ENCODE measurements at regions not wholly inside any gene's neighbourhood (a gene's known extent, or its start where the extent isn't known, plus 50 kb on each side); places are given as distances from the start of the nearest gene placed in this dataset.

GRCh38 chr2:123906361-123906760, 118.7 kb upstream of the CNTNAP5 start:
- Mint-ChIP-seq H3K4me3 (ENCODE audit: unreplicated experiment) (no peak overlapping the region), H3K27ac (ENCODE audit: unreplicated experiment) (no peak overlapping the region)

DNA sequence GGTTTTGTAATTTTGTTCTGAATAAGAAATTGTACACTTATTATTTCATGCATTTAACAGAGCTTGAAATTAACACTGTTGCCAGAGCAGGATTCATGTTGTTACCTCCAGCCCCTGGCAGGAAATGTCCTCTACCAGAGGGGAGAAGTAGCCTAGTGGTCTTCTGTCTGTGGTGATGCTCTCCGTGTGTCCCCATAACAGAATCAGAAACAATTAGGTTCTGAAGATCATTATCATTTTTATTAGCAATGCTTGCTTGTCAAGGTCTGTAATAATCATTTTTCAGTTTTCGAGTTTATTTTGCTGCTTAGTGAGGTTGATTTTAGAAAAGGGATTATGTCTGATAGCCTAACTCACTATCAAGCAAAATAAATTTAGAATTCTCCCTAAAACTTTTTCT, 116.6 kb upstream of the CNTNAP5 start:
- Histone ChIP-seq H2AFZ (ENCODE audit: low read depth, low read length) (no peak overlapping the region), H3K4me2 (ENCODE audit: low read length) (no peak overlapping the region), H3K36me3 (ENCODE audit: insufficient read depth, low read length) (no peaks in the 10 kb centered on the region), H3K79me2 (ENCODE audit: insufficient read depth, low read length) (no peaks in the 10 kb centered on the region), H3K9ac (ENCODE audit: low read length) (no peak overlapping the region), H3K9me3 (ENCODE audit: insufficient read depth, low read depth, low read length) (no peaks in the 10 kb centered on the region), H4K20me1 (ENCODE audit: insufficient read depth, low read length) (no peaks in the 10 kb centered on the region), H3K27me3 (ENCODE audit: insufficient read depth, low read length) (no peaks in the 10 kb centered on the region), H3K4me1 (ENCODE audit: insufficient read depth, low read length) (no peaks in the 10 kb centered on the region), H3K4me3 (ENCODE audit: insufficient read depth, low read depth, low read length) (no peak overlapping the region), H3K27ac (ENCODE audit: low read depth, low read length) (no peak overlapping the region)
- TF ChIP-seq EZH2 (IDR thresholded peaks at IDR 0.05; ENCODE audit: insufficient read depth, low read length) (no peak), CTCF (IDR thresholded peaks at IDR 0.05; ENCODE audit: insufficient read depth, low read depth, low read length) (no peak)
- H3K4me1 Mint-ChIP-seq (ENCODE audit: low read depth, unreplicated experiment) = no peaks in the 10 kb centered on the region
- no peaks in the 10 kb centered on the region for H3K9me3 Mint-ChIP-seq (ENCODE audit: unreplicated experiment)
- no peak overlapping the region for H3K27ac Mint-ChIP-seq (ENCODE audit: unreplicated experiment)
- H3K4me3 Mint-ChIP-seq (ENCODE audit: unreplicated experiment) = no peak overlapping the region
- DNase-seq (ENCODE audit: low read depth) (no peak), FAIRE-seq (no peak)
- no peaks in the 10 kb centered on the region for H3K36me3 Mint-ChIP-seq (ENCODE audit: low read depth, unreplicated experiment)
- H3K27me3 Mint-ChIP-seq (ENCODE audit: low read depth, unreplicated experiment) = no peaks in the 10 kb centered on the region

More at GRCh38 chr2:123906361-123906760, 118.7 kb upstream of the CNTNAP5 start:
- Mint-ChIP-seq H3K9me3 (ENCODE audit: unreplicated experiment) (no peaks in the 10 kb centered on the region), H3K4me1 (ENCODE audit: low read depth, unreplicated experiment) (no peaks in the 10 kb centered on the region), H3K27me3 (ENCODE audit: low read depth, unreplicated experiment) (no peaks in the 10 kb centered on the region), H3K36me3 (ENCODE audit: low read depth, unreplicated experiment) (no peaks in the 10 kb centered on the region)
- no peaks in the 10 kb centered on the region for H3K79me2 ChIP-seq (ENCODE audit: insufficient read depth, low read length)
- no peaks in the 10 kb centered on the region for H3K9me3 ChIP-seq (ENCODE audit: insufficient read depth, low read depth, low read length)
- no peak overlapping the region for H3K4me3 ChIP-seq (ENCODE audit: insufficient read depth, low read depth, low read length)
- FAIRE-seq (no peak), DNase-seq (ENCODE audit: low read depth) (no peak)
- H4K20me1 ChIP-seq (ENCODE audit: insufficient read depth, low read length) = no peaks in the 10 kb centered on the region
- no peaks in the 10 kb centered on the region for H3K4me1 ChIP-seq (ENCODE audit: insufficient read depth, low read length)
- no peak overlapping the region for H3K27ac ChIP-seq (ENCODE audit: low read depth, low read length)
- H3K27me3 ChIP-seq (ENCODE audit: insufficient read depth, low read length) = no peaks in the 10 kb centered on the region
- TF ChIP-seq CTCF (IDR thresholded peaks at IDR 0.05; ENCODE audit: insufficient read depth, low read depth, low read length) (no peak), EZH2 (IDR thresholded peaks at IDR 0.05; ENCODE audit: insufficient read depth, low read length) (no peak)
- H3K4me2 ChIP-seq (ENCODE audit: low read length) = no peak overlapping the region
- H2AFZ ChIP-seq (ENCODE audit: low read depth, low read length) = no peak overlapping the region
- no peak overlapping the region for H3K9ac ChIP-seq (ENCODE audit: low read length)
- H3K36me3 ChIP-seq (ENCODE audit: insufficient read depth, low read length) = no peaks in the 10 kb centered on the region

DNA sequence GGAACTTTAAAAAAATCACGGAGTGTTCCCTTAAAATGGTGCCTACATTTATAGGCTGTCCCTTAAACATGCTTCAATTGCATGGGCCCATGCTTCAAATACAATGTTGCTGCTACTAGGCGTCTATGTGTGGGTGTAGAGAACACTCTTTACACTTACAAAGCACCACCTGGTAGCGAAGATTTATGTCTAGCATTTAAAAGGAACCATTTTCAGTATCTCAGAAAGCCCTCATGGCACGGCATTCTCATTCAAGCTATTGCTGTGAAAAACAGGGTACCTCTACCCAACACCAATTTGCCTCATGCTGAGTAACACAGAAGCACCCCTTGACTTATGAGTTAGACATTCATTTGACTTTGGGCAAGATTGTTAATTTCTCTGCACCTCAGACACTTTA, 112.9 kb upstream of the CNTNAP5 start:
- no peak for TF ChIP-seq EZH2 (IDR thresholded peaks at IDR 0.05; ENCODE audit: insufficient read depth, low read length)
- TF ChIP-seq CTCF (IDR thresholded peaks at IDR 0.05; ENCODE audit: insufficient read depth, low read depth, low read length) = no peak

More for the DNA sequence above, 112.9 kb upstream of the CNTNAP5 start:
- H3K4me2 ChIP-seq (ENCODE audit: low read length) = no peak overlapping the region
- no peak overlapping the region for H3K4me3 ChIP-seq (ENCODE audit: insufficient read depth, low read depth, low read length)
- no peak for FAIRE-seq
- no peak overlapping the region for H2AFZ ChIP-seq (ENCODE audit: low read depth, low read length)
- no peaks in the 10 kb centered on the region for H3K36me3 Mint-ChIP-seq (ENCODE audit: low read depth, unreplicated experiment)
- no peaks in the 10 kb centered on the region for H3K9me3 ChIP-seq (ENCODE audit: insufficient read depth, low read depth, low read length)
- H3K9me3 Mint-ChIP-seq (ENCODE audit: unreplicated experiment) = no peaks in the 10 kb centered on the region
- no peak for DNase-seq (ENCODE audit: low read depth)
- peaks cover 2% of the 10 kb centered on the region for H3K4me1 Mint-ChIP-seq (ENCODE audit: low read depth, unreplicated experiment)
- H4K20me1 ChIP-seq (ENCODE audit: insufficient read depth, low read length) = no peaks in the 10 kb centered on the region
- H3K27ac Mint-ChIP-seq (ENCODE audit: unreplicated experiment) = no peak overlapping the region
- no peaks in the 10 kb centered on the region for H3K27me3 ChIP-seq (ENCODE audit: insufficient read depth, low read length)
- H3K4me1 ChIP-seq (ENCODE audit: insufficient read depth, low read length) = no peaks in the 10 kb centered on the region
- no peak overlapping the region for H3K9ac ChIP-seq (ENCODE audit: low read length)
- no peaks in the 10 kb centered on the region for H3K27me3 Mint-ChIP-seq (ENCODE audit: low read depth, unreplicated experiment)
- H3K36me3 ChIP-seq (ENCODE audit: insufficient read depth, low read length) = no peaks in the 10 kb centered on the region
- no peak overlapping the region for H3K4me3 Mint-ChIP-seq (ENCODE audit: unreplicated experiment)
- H3K79me2 ChIP-seq (ENCODE audit: insufficient read depth, low read length) = no peaks in the 10 kb centered on the region
- H3K27ac ChIP-seq (ENCODE audit: low read depth, low read length) = no peak overlapping the region
